DND-41 (cell line): ENCODE measurements at regions not wholly inside any gene's neighbourhood (a gene's known extent, or its start where the extent isn't known, plus 50 kb on each side); places are given as distances from the start of the nearest gene placed in this dataset.

Source experiments
- ATAC-seq: fragments of 200-7000 bp; cut with Tn5 transposase; 3 replicates; pipeline ENCODE4 v1.9.1; 2021; ENCODE audit warnings: low read depth; ENCODE audit not compliant: insufficient read depth
- DNase-seq: peaks from one replicate; pipeline ENCODE4 v3.0.0-alpha.2; 2020
- H2AFZ ChIP-seq: 2 replicates; pipeline ENCODE4 v1.6.0; 2012; ENCODE audit warnings: low read depth, low read length
- H3K27ac ChIP-seq: 2 replicates; pipeline ENCODE4 v1.5.1; 2012; ENCODE audit warnings: low read length, inconsistent platforms
- H3K27me3 ChIP-seq: fragments of 200-600 bp; sonication (generic); 2 replicates; pipeline ENCODE4 v1.6.0; 2012; ENCODE audit warnings: low read length, mild to moderate bottlenecking, inconsistent platforms; ENCODE audit not compliant: insufficient read depth, poor library complexity
- H3K36me3 ChIP-seq: 2 replicates; pipeline ENCODE4 v1.5.1; 2012; ENCODE audit warnings: low read length, inconsistent platforms; ENCODE audit not compliant: insufficient read depth
- H3K4me1 ChIP-seq: 2 replicates; pipeline ENCODE4 v1.5.1; 2012; ENCODE audit warnings: mild to moderate bottlenecking, low read length; ENCODE audit not compliant: insufficient read depth
- H3K4me2 ChIP-seq: 2 replicates; pipeline ENCODE4 v1.6.0; 2012; ENCODE audit warnings: mild to moderate bottlenecking, moderate library complexity, low read length, inconsistent platforms; ENCODE audit not compliant: insufficient read depth
- H3K4me3 ChIP-seq, 2 experiments: fragments of 200-600 bp in 1 of 2; shearing (Covaris generic) in 1 of 2; 2 replicates each; pipeline ENCODE4 v1.5.1; 2012 to 2016; ENCODE audit warnings: inconsistent platforms in 2 of 2, low read length in 2 of 2, mild to moderate bottlenecking in 2 of 2, low read depth in 1 of 2, moderate library complexity in 1 of 2
- H3K79me2 ChIP-seq: 2 replicates; pipeline ENCODE4 v1.6.0; 2012; ENCODE audit warnings: low read length, inconsistent platforms; ENCODE audit not compliant: insufficient read depth
- H3K9ac ChIP-seq: 2 replicates; pipeline ENCODE4 v1.6.0; 2012; ENCODE audit warnings: low read depth, mild to moderate bottlenecking, inconsistent platforms, low read length, moderate library complexity
- H3K9me3 ChIP-seq: 2 replicates; pipeline ENCODE4 v1.5.1; 2012; ENCODE audit warnings: low read length, moderate library complexity, mild to moderate bottlenecking, inconsistent platforms; ENCODE audit not compliant: insufficient read depth, severe bottlenecking
- H4K20me1 ChIP-seq: 2 replicates; pipeline ENCODE4 v1.6.0; 2012; ENCODE audit warnings: low read length; ENCODE audit not compliant: insufficient read depth
- EZH2 ChIP-seq: IDR thresholded peaks from 3 replicates; pipeline ENCODE4 v1.6.1; 2012; ENCODE audit warnings: borderline replicate concordance, low read depth, mild to moderate bottlenecking, moderate library complexity, low read length, inconsistent platforms; ENCODE audit not compliant: severe bottlenecking
- TF ChIP-seq, protein P1 (sequence below): IDR thresholded peaks from 2 replicates; pipeline ENCODE4 v1.5.1; 2012; ENCODE audit warnings: borderline replicate concordance, low read length, moderate library complexity, mild to moderate bottlenecking; ENCODE audit not compliant: poor library complexity, severe bottlenecking; ENCODE audit errors: extremely low read depth

DNA sequence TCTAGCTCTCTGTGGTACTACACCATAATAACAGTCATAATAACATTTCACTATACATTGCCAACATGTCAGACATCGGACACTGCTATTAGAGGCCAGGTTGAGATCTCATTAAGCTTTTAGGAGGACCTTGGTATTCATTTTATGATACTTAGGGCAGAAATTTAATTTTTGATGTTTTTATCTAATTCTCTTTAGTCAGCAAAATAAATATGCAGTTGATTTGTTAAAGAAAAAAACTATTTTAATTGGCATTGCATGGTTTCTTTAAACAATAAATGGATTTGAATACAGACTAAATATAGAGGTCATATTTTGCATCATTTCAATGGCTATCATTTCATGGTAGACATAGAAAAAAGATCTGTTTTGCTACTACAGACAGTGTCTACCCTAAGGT, 308.7 kb downstream of the PRDM5 start:
- H3K4me3 ChIP-seq = no peak overlapping the region
- ATAC-seq = no peak
- H3K79me2 ChIP-seq = no peaks in the 10 kb centered on the region
- H4K20me1 ChIP-seq = no peaks in the 10 kb centered on the region
- DNase-seq = no peak
- H2AFZ ChIP-seq = no peak overlapping the region
- H3K9ac ChIP-seq = no peak overlapping the region
- TF ChIP-seq EZH2 = no peak
- TF ChIP-seq, protein P1, sequence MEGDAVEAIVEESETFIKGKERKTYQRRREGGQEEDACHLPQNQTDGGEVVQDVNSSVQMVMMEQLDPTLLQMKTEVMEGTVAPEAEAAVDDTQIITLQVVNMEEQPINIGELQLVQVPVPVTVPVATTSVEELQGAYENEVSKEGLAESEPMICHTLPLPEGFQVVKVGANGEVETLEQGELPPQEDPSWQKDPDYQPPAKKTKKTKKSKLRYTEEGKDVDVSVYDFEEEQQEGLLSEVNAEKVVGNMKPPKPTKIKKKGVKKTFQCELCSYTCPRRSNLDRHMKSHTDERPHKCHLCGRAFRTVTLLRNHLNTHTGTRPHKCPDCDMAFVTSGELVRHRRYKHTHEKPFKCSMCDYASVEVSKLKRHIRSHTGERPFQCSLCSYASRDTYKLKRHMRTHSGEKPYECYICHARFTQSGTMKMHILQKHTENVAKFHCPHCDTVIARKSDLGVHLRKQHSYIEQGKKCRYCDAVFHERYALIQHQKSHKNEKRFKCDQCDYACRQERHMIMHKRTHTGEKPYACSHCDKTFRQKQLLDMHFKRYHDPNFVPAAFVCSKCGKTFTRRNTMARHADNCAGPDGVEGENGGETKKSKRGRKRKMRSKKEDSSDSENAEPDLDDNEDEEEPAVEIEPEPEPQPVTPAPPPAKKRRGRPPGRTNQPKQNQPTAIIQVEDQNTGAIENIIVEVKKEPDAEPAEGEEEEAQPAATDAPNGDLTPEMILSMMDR = no peak
- H3K4me1 ChIP-seq = no peaks in the 10 kb centered on the region
- no peak overlapping the region for H3K4me2 ChIP-seq
- H3K9me3 ChIP-seq = no peaks in the 10 kb centered on the region
- no peaks in the 10 kb centered on the region for H3K27me3 ChIP-seq
- no peak overlapping the region for H3K27ac ChIP-seq
- H3K36me3 ChIP-seq = no peaks in the 10 kb centered on the region

DNA sequence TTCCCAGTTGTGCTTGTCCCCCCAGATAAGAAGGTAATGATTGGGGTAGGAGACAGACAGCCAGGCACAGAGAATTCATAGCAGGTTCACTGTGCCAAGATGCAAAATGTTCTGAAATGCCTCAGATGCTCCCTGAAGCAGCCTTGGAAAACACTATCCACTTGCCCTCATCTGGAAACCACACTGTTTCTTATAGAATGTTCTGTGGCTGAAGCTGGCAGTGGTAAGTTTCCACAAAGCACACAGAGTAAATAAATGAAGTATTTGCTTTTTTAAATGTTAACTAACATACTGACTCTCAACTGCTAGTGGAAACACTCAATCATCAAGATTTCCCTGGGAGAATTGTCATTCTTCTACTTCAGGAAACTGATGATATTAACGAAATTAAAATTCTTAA, 311.4 kb downstream of the PRDM5 start:
- H3K4me3 ChIP-seq = no peak overlapping the region
- H3K9ac ChIP-seq = no peak overlapping the region
- no peak for ATAC-seq
- no peaks in the 10 kb centered on the region for H3K79me2 ChIP-seq
- H3K36me3 ChIP-seq = no peaks in the 10 kb centered on the region
- no peak overlapping the region for H2AFZ ChIP-seq
- no peaks in the 10 kb centered on the region for H3K27me3 ChIP-seq
- no peaks in the 10 kb centered on the region for H3K9me3 ChIP-seq
- H3K4me1 ChIP-seq = no peaks in the 10 kb centered on the region
- H3K4me2 ChIP-seq = no peak overlapping the region
- no peak for TF ChIP-seq EZH2
- TF ChIP-seq, protein P1 = no peak
- no peak overlapping the region for H3K27ac ChIP-seq
- no peak for DNase-seq
- no peaks in the 10 kb centered on the region for H4K20me1 ChIP-seq

DNA sequence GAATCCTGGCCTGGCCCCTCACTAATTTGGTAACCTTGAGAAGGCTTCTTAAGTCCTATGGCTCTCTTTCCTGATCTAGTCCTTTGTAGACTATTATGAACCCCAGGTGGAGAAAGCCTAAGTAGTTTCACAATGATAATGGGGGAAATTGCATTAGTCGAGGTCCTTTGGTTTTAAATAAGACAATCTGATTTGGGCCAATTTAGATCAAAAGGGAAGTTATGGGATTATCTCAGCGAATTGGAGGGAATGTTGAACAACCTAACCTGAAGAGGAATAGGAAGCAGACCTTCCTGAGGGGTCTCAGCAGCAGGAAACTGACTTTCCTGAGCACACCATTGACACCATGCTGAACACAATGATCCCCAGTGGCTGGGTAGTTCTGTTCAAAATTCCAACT, 331.5 kb downstream of the PRDM5 start:
- Histone ChIP-seq H3K9ac (no peak overlapping the region), H3K79me2 (no peaks in the 10 kb centered on the region), H3K4me3 (no peak overlapping the region), H4K20me1 (no peaks in the 10 kb centered on the region), H3K27me3 (no peaks in the 10 kb centered on the region), H3K27ac (no peak overlapping the region), H3K36me3 (no peaks in the 10 kb centered on the region), H3K4me1 (no peaks in the 10 kb centered on the region), H2AFZ (no peak overlapping the region), H3K4me2 (no peak overlapping the region), H3K9me3 (no peaks in the 10 kb centered on the region)
- ATAC-seq (no peak), DNase-seq (no peak)
- TF ChIP-seq, protein P1 = no peak
- no peak for TF ChIP-seq EZH2

DNA sequence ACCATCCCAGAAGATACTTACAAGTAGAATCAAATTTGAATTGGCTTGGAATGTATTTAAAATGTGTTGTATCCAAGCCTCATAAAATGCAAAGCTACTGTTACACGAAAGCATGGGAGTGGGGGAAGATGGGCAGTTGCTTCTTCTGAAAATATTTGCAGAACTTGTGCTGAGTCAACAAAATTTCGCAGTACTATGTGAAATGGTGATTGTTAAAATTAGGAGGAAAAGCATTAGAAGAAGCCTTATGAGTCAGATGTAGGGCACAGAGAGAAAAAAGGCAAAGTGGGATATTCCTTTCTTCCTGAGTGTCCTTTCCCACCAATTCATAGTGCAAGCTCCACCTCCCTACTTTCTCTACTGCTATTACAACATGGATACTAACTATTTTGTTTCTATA, 332.7 kb downstream of the PRDM5 start:
- H3K9ac ChIP-seq = no peak overlapping the region
- no peaks in the 10 kb centered on the region for H3K36me3 ChIP-seq
- H3K4me2 ChIP-seq = no peak overlapping the region
- H2AFZ ChIP-seq = no peak overlapping the region
- H3K4me3 ChIP-seq = no peak overlapping the region
- no peaks in the 10 kb centered on the region for H4K20me1 ChIP-seq
- DNase-seq = no peak
- no peaks in the 10 kb centered on the region for H3K4me1 ChIP-seq
- H3K79me2 ChIP-seq = no peaks in the 10 kb centered on the region
- H3K27me3 ChIP-seq = no peaks in the 10 kb centered on the region
- TF ChIP-seq, protein P1 = no peak
- no peak for TF ChIP-seq EZH2
- no peaks in the 10 kb centered on the region for H3K9me3 ChIP-seq
- H3K27ac ChIP-seq = no peak overlapping the region
- no peak for ATAC-seq
